HFFc6 (cell line): ENCODE measurements at regions not wholly inside any gene's neighbourhood (a gene's known extent, or its start where the extent isn't known, plus 50 kb on each side); places are given as distances from the start of the nearest gene placed in this dataset.

Experiments used
- DNase-seq: peaks from one replicate; pipeline ENCODE4 v3.0.0-alpha.2; 2018
- H3K27ac Mint-ChIP-seq: 2 replicates; pipeline ENCODE4 v1.8.0; 2020; ENCODE audit warnings: mild to moderate bottlenecking, mixed read lengths
- H3K27me3 Mint-ChIP-seq: 2 replicates; pipeline ENCODE4 v1.8.0; 2021; ENCODE audit warnings: mild to moderate bottlenecking, moderate library complexity, mixed read lengths; ENCODE audit not compliant: insufficient read depth
- H3K36me3 Mint-ChIP-seq: 2 replicates; pipeline ENCODE4 v1.8.0; 2021; ENCODE audit warnings: low read depth, mixed read lengths
- H3K4me1 Mint-ChIP-seq: 2 replicates; pipeline ENCODE4 v1.8.0; 2020; ENCODE audit warnings: low read depth, mixed read lengths
- H3K4me3 Mint-ChIP-seq: 2 replicates; pipeline ENCODE4 v1.8.0; 2020; ENCODE audit warnings: mild to moderate bottlenecking, moderate library complexity, mixed read lengths
- H3K9me3 Mint-ChIP-seq: 2 replicates; pipeline ENCODE4 v1.8.0; 2020; ENCODE audit warnings: mild to moderate bottlenecking, mixed read lengths
- CTCF ChIP-seq: fragments of 200-600 bp; sonication (generic); IDR thresholded peaks from 2 replicates; pipeline ENCODE4 v1.5.0; 2021; ENCODE audit warnings: antibody characterized with exemption, mild to moderate bottlenecking

- DNase-seq: no peak
- H3K27me3 Mint-ChIP-seq: no peaks in the 10 kb centered on the region; the same call in 1 of the 2 replicates
- TF ChIP-seq CTCF: no peak
Observed at GRCh38 chr6:165939047-165939446, 228.6 kb downstream of the TBXT start.

GRCh38 chr6:165937564-165938358, 229.9 kb downstream of the TBXT start:
- H3K27me3 Mint-ChIP-seq: no peaks in the 10 kb centered on the region; the same call in none of the 2 replicates
- no peak overlapping the region for H3K4me3 Mint-ChIP-seq
- no peak overlapping the region for H3K27ac Mint-ChIP-seq
- H3K36me3 Mint-ChIP-seq: peaks cover 23% of the 10 kb centered on the region
- no peak for DNase-seq
- TF ChIP-seq CTCF: no peak
- peaks cover 78% of the 10 kb centered on the region for H3K9me3 Mint-ChIP-seq
- no peaks in the 10 kb centered on the region for H3K4me1 Mint-ChIP-seq

More at GRCh38 chr6:165939047-165939446, 228.6 kb downstream of the TBXT start:
- Mint-ChIP-seq H3K9me3 (peaks cover 74% of the 10 kb centered on the region), H3K4me3 (no peak overlapping the region), H3K4me1 (no peaks in the 10 kb centered on the region), H3K27ac (no peak overlapping the region), H3K36me3 (peaks cover 25% of the 10 kb centered on the region)

GRCh38 chr6:165936660-165937059, 231.0 kb downstream of the TBXT start:
- Mint-ChIP-seq H3K27ac (no peak overlapping the region), H3K27me3 (no peaks in the 10 kb centered on the region; the same call in none of the 2 replicates), H3K36me3 (peaks cover 15% of the 10 kb centered on the region), H3K4me1 (no peaks in the 10 kb centered on the region), H3K9me3 (peaks cover 69% of the 10 kb centered on the region), H3K4me3 (no peak overlapping the region)
- no peak for DNase-seq
- TF ChIP-seq CTCF: no peak

- H3K27ac Mint-ChIP-seq: no peak overlapping the region
- H3K36me3 Mint-ChIP-seq: peaks cover 15% of the 10 kb centered on the region
- no peaks in the 10 kb centered on the region; the same call in 1 of the 2 replicates for H3K27me3 Mint-ChIP-seq
- H3K4me1 Mint-ChIP-seq: no peaks in the 10 kb centered on the region
- peaks cover 70% of the 10 kb centered on the region for H3K9me3 Mint-ChIP-seq
- H3K4me3 Mint-ChIP-seq: no peak overlapping the region
- DNase-seq: no peak
- no peak for TF ChIP-seq CTCF
Observed at GRCh38 chr6:165936096-165936495, 231.6 kb downstream of the TBXT start.

- DNase-seq: no peak
- no peaks in the 10 kb centered on the region; the same call in 1 of the 2 replicates for H3K27me3 Mint-ChIP-seq
- no peaks in the 10 kb centered on the region for H3K4me1 Mint-ChIP-seq
- H3K36me3 Mint-ChIP-seq: peaks cover 7% of the 10 kb centered on the region
- peaks cover 67% of the 10 kb centered on the region for H3K9me3 Mint-ChIP-seq
- H3K27ac Mint-ChIP-seq: no peak overlapping the region
- TF ChIP-seq CTCF: no peak
- H3K4me3 Mint-ChIP-seq: no peak overlapping the region
Observed at GRCh38 chr6:165931675-165932074, 236.0 kb downstream of the TBXT start.
